H9 (cell line): ENCODE measurements at regions not wholly inside any gene's neighbourhood (a gene's known extent, or its start where the extent isn't known, plus 50 kb on each side); places are given as distances from the start of the nearest gene placed in this dataset.

Experiments
- DNase-seq: peaks from one replicate; pipeline ENCODE4 v3.0.0-alpha.2; 2017
- H2AFZ ChIP-seq: one replicate; pipeline ENCODE4 v1.6.1; 2013; ENCODE audit warnings: mild to moderate bottlenecking, low read length, control low read depth, moderate library complexity
- H2AK5ac ChIP-seq: 2 replicates; pipeline ENCODE4 v1.6.1; 2013; ENCODE audit warnings: low read length, control low read depth, mixed read lengths; ENCODE audit not compliant: insufficient read length
- H2BK120ac ChIP-seq: one replicate; pipeline ENCODE4 v1.6.1; 2013; ENCODE audit warnings: low read depth, mild to moderate bottlenecking, low read length, control low read depth, inconsistent platforms; ENCODE audit not compliant: poor library complexity, severe bottlenecking
- H2BK12ac ChIP-seq: 2 replicates; pipeline ENCODE4 v1.6.1; 2013; ENCODE audit warnings: low read length, control low read depth, mixed read lengths, low read depth; ENCODE audit not compliant: insufficient read length
- H2BK15ac ChIP-seq: 2 replicates; pipeline ENCODE4 v1.6.1; 2013; ENCODE audit warnings: low read depth, low read length, control low read depth
- H2BK20ac ChIP-seq: one replicate; pipeline ENCODE4 v1.6.1; 2013; ENCODE audit warnings: low read depth, mild to moderate bottlenecking, low read length, control low read depth, inconsistent platforms; ENCODE audit not compliant: poor library complexity, severe bottlenecking
- H2BK5ac ChIP-seq: 2 replicates; pipeline ENCODE4 v1.6.1; 2013; ENCODE audit warnings: low read length, control low read depth, mixed read lengths; ENCODE audit not compliant: insufficient read length
- H3K14ac ChIP-seq: 2 replicates; pipeline ENCODE4 v1.6.1; 2013; ENCODE audit warnings: low read length, control low read depth; ENCODE audit not compliant: insufficient read depth
- H3K18ac ChIP-seq: 2 replicates; pipeline ENCODE4 v1.6.1; 2013; ENCODE audit warnings: low read depth, mild to moderate bottlenecking, mixed read lengths, low read length, control low read depth; ENCODE audit not compliant: insufficient read length
- H3K23ac ChIP-seq: 2 replicates; pipeline ENCODE4 v1.6.1; 2013; ENCODE audit warnings: low read length, control low read depth, mixed read lengths, low read depth; ENCODE audit not compliant: insufficient read length
- H3K23me2 ChIP-seq: 2 replicates; pipeline ENCODE4 v1.6.1; 2013; ENCODE audit warnings: low read depth, mild to moderate bottlenecking, mixed read lengths, low read length, control low read depth; ENCODE audit not compliant: insufficient read length, poor library complexity, severe bottlenecking
- H3K27ac ChIP-seq: 2 replicates; pipeline ENCODE4 v1.5.1; 2013; ENCODE audit warnings: low read length, control low read depth, mixed read lengths, low read depth; ENCODE audit not compliant: insufficient read length
- H3K27me3 ChIP-seq: 2 replicates; pipeline ENCODE4 v1.6.1; 2013; ENCODE audit warnings: low read length, control low read depth, inconsistent platforms; ENCODE audit not compliant: insufficient read depth
- H3K4ac ChIP-seq: 2 replicates; pipeline ENCODE4 v1.6.1; 2013; ENCODE audit warnings: low read depth, mild to moderate bottlenecking, control low read depth, inconsistent platforms, low read length, moderate library complexity
- H3K4me1 ChIP-seq: 2 replicates; pipeline ENCODE4 v1.6.1; 2013; ENCODE audit warnings: low read length, control low read depth, inconsistent platforms; ENCODE audit not compliant: insufficient read depth
- H3K4me2 ChIP-seq: 2 replicates; pipeline ENCODE4 v1.6.1; 2013; ENCODE audit warnings: low read length, control low read depth, mixed read lengths; ENCODE audit not compliant: insufficient read length, insufficient read depth
- H3K56ac ChIP-seq: 2 replicates; pipeline ENCODE4 v1.6.1; 2013; ENCODE audit warnings: low read depth, mild to moderate bottlenecking, mixed read lengths, low read length, control low read depth; ENCODE audit not compliant: insufficient read length
- H3K79me1 ChIP-seq: 2 replicates; pipeline ENCODE4 v1.6.1; 2013; ENCODE audit warnings: low read depth, mild to moderate bottlenecking, moderate library complexity, low read length, control low read depth, inconsistent platforms; ENCODE audit not compliant: insufficient read depth, poor library complexity, severe bottlenecking
- H3K79me2 ChIP-seq: 2 replicates; pipeline ENCODE4 v1.6.1; 2013; ENCODE audit warnings: low read length, control low read depth, inconsistent platforms; ENCODE audit not compliant: insufficient read depth
- H3K9ac ChIP-seq: 2 replicates; pipeline ENCODE4 v1.6.1; 2013; ENCODE audit warnings: low read length, control low read depth, mixed read lengths; ENCODE audit not compliant: insufficient read length; ENCODE audit errors: extremely low read depth
- H3K9me3 ChIP-seq: one replicate; pipeline ENCODE4 v1.6.1; 2013; ENCODE audit warnings: low read depth, low read length, inconsistent platforms; ENCODE audit not compliant: control insufficient read depth
- H3T11ph ChIP-seq: one replicate; pipeline ENCODE4 v1.6.1; 2013; ENCODE audit warnings: mild to moderate bottlenecking, low read length, control low read depth, inconsistent platforms
- H4K20me1 ChIP-seq: one replicate; pipeline ENCODE4 v1.6.1; 2013; ENCODE audit not compliant: control insufficient read depth, insufficient read length, insufficient read depth
- H4K5ac ChIP-seq: 2 replicates; pipeline ENCODE4 v1.6.1; 2013; ENCODE audit warnings: low read depth, mild to moderate bottlenecking, mixed read lengths, low read length, control low read depth; ENCODE audit not compliant: insufficient read length
- H4K8ac ChIP-seq: replicated peaks from 2 replicates; pipeline ENCODE4 v1.6.1; 2013; ENCODE audit warnings: low read length, control low read depth, mixed read lengths, low read depth; ENCODE audit not compliant: insufficient read length
- H4K91ac ChIP-seq: 2 replicates; pipeline ENCODE4 v1.6.1; 2013; ENCODE audit warnings: low read depth, mild to moderate bottlenecking, moderate library complexity, mixed read lengths, low read length, control low read depth; ENCODE audit not compliant: insufficient read length
- H3K27ac Mint-ChIP-seq, 3 experiments: 2 replicates in 2 of 3; 3 replicates in 1 of 3; pipeline ENCODE4 v1.8.0; 2020 to 2021; ENCODE audit warnings: mixed read lengths in 3 of 3, mild to moderate bottlenecking in 1 of 3, moderate library complexity in 1 of 3
- H3K27me3 Mint-ChIP-seq: 2 replicates; pipeline ENCODE4 v1.8.0; 2021; ENCODE audit warnings: low read depth, mild to moderate bottlenecking, moderate library complexity, mixed read lengths
- H3K36me3 Mint-ChIP-seq, 3 experiments: 2 replicates in 2 of 3; 3 replicates in 1 of 3; pipeline ENCODE4 v1.8.0; 2020 to 2021; ENCODE audit warnings: low read depth in 3 of 3, mixed read lengths in 3 of 3; ENCODE audit not compliant: insufficient read depth in 1 of 3
- H3K4me1 Mint-ChIP-seq, 2 experiments: 2 replicates each; pipeline ENCODE4 v1.8.0; 2020; ENCODE audit warnings: mixed read lengths in 2 of 2
- H3K4me3 Mint-ChIP-seq, 2 experiments: 2 replicates in 1 of 2; 3 replicates in 1 of 2; pipeline ENCODE4 v1.8.0; 2020 to 2021; ENCODE audit warnings: mild to moderate bottlenecking in 2 of 2, mixed read lengths in 2 of 2, moderate library complexity in 1 of 2
- H3K9me3 Mint-ChIP-seq, 2 experiments: 2 replicates in 1 of 2; 3 replicates in 1 of 2; pipeline ENCODE4 v1.8.0; 2020; ENCODE audit warnings: mild to moderate bottlenecking in 2 of 2, mixed read lengths in 2 of 2, moderate library complexity in 1 of 2
- WGBS: extraction: QIAGEN DNeasy Blood & Tissue Kit; methylation state at CpG from one replicate; pipeline ENCODE4 v1.1.7; 2013; ENCODE audit warnings: missing lambda C conversion rate, low lambda C conversion rate, mixed read lengths; ENCODE audit not compliant: insufficient read length; ENCODE audit errors: extremely low coverage; 5-methylcytosine and 5-hydroxymethylcytosine counted together
- TF ChIP-seq, protein P1 (sequence below): fragments of 200-600 bp; sonication (generic); conservative IDR thresholded peaks from 3 replicates; pipeline ENCODE4 v1.8.0; 2021; ENCODE audit warnings: antibody characterized with exemption, mild to moderate bottlenecking

DNA sequence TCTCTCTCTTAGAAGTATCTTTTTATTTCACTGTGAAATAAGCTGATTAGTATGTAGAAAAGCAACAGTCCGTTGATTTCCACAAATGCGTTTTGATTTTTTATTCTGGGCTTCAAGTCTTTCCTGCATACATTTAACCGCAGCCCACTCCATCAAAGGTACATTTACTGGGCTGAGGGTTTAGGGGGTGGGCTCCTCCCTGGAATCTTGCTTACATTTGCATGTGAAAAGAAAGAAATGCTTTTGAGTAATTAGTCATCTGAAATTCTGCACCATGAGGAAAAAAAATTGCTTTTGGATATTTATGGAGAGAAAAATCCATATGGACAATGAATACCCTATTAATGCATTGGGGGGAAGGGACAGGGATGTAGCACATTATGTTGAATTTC lies 178.3 kb upstream of the MCHR2 start:
- no peak overlapping the region for H3K18ac ChIP-seq
- H3K27ac Mint-ChIP-seq = no peak overlapping the region
- no peaks in the 10 kb centered on the region; the same call in 1 of the 2 replicates for H3K27me3 ChIP-seq
- no peak overlapping the region for H3K9ac ChIP-seq
- DNase-seq = no peak
- no peak overlapping the region for H3K4me2 ChIP-seq
- H3K36me3 Mint-ChIP-seq = no peaks in the 10 kb centered on the region
- no peak overlapping the region for H3K56ac ChIP-seq
- no peak overlapping the region for H2AK5ac ChIP-seq
- H2AFZ ChIP-seq = no peak overlapping the region
- no peak overlapping the region for H4K8ac ChIP-seq
- H3K79me1 ChIP-seq = no peaks in the 10 kb centered on the region
- H3K23ac ChIP-seq = no peak overlapping the region
- H4K20me1 ChIP-seq = no peaks in the 10 kb centered on the region
- H3K4me1 Mint-ChIP-seq = peaks cover 43 to 44% of the 10 kb centered on the region in 2 experiments
- H3K9me3 Mint-ChIP-seq = no peaks in the 10 kb centered on the region
- no CpG with 5 or more reads among the region's 3 CpGs for WGBS
- H3K9me3 ChIP-seq = no peaks in the 10 kb centered on the region
- H3K4ac ChIP-seq = no peak overlapping the region
- no peak overlapping the region for H2BK120ac ChIP-seq
- no peak overlapping the region for H3T11ph ChIP-seq
- H3K23me2 ChIP-seq = no peaks in the 10 kb centered on the region
- no peaks in the 10 kb centered on the region for H3K79me2 ChIP-seq
- no peak overlapping the region for H4K91ac ChIP-seq
- H2BK20ac ChIP-seq = no peak overlapping the region
- no peak overlapping the region for H4K5ac ChIP-seq
- no peak overlapping the region for H2BK15ac ChIP-seq
- no peak overlapping the region for H2BK5ac ChIP-seq
- peaks cover 5% of the 10 kb centered on the region; the same call in 1 of the 2 replicates for H3K27me3 Mint-ChIP-seq
- H3K14ac ChIP-seq = no peak overlapping the region
- H2BK12ac ChIP-seq = no peak overlapping the region
- no peak overlapping the region for H3K4me3 Mint-ChIP-seq
- peaks cover 12% of the 10 kb centered on the region; the same call in 1 of the 2 replicates for H3K4me1 ChIP-seq
- no peak overlapping the region for H3K27ac ChIP-seq
- TF ChIP-seq, protein P1, sequence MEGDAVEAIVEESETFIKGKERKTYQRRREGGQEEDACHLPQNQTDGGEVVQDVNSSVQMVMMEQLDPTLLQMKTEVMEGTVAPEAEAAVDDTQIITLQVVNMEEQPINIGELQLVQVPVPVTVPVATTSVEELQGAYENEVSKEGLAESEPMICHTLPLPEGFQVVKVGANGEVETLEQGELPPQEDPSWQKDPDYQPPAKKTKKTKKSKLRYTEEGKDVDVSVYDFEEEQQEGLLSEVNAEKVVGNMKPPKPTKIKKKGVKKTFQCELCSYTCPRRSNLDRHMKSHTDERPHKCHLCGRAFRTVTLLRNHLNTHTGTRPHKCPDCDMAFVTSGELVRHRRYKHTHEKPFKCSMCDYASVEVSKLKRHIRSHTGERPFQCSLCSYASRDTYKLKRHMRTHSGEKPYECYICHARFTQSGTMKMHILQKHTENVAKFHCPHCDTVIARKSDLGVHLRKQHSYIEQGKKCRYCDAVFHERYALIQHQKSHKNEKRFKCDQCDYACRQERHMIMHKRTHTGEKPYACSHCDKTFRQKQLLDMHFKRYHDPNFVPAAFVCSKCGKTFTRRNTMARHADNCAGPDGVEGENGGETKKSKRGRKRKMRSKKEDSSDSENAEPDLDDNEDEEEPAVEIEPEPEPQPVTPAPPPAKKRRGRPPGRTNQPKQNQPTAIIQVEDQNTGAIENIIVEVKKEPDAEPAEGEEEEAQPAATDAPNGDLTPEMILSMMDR = no peak
